Parathyroid adenoma (tissue), 2 donors: ENCODE measurements at regions not wholly inside any gene's neighbourhood (a gene's known extent, or its start where the extent isn't known, plus 50 kb on each side); places are given as distances from the start of the nearest gene placed in this dataset.

Experiments used
- H2AFZ ChIP-seq: fragments of 300-600 bp; sonication (generic); one replicate; pipeline ENCODE4 v1.7.0; 2017; ENCODE audit warnings: antibody characterized with exemption, mild to moderate bottlenecking
- H3K27ac ChIP-seq: fragments of 300-600 bp; sonication (generic); one replicate; pipeline ENCODE4 v1.7.0; 2017
- H3K27me3 ChIP-seq: fragments of 300-600 bp; sonication (generic); one replicate; pipeline ENCODE4 v1.7.0; 2017; ENCODE audit warnings: low read length; ENCODE audit not compliant: control insufficient read depth, insufficient read depth
- H3K36me3 ChIP-seq: fragments of 300-600 bp; sonication (generic); one replicate; pipeline ENCODE4 v1.7.0; 2017; ENCODE audit warnings: low read length; ENCODE audit not compliant: control insufficient read depth, insufficient read depth
- H3K4me1 ChIP-seq: fragments of 300-600 bp; sonication (generic); one replicate; pipeline ENCODE4 v1.7.0; 2017; ENCODE audit warnings: control low read depth
- H3K4me2 ChIP-seq: fragments of 300-600 bp; sonication (generic); one replicate; pipeline ENCODE4 v1.7.0; 2017; ENCODE audit warnings: low read length
- H3K4me3 ChIP-seq: fragments of 300-600 bp; sonication (generic); one replicate; pipeline ENCODE4 v1.7.0; 2017; ENCODE audit warnings: low read depth, low read length
- H3K79me2 ChIP-seq: fragments of 300-600 bp; sonication (generic); one replicate; pipeline ENCODE4 v1.7.0; 2017; ENCODE audit warnings: control low read depth
- H3K9ac ChIP-seq: fragments of 300-600 bp; sonication (generic); one replicate; pipeline ENCODE4 v1.7.0; 2017; ENCODE audit warnings: mild to moderate bottlenecking
- H3K9me3 ChIP-seq: fragments of 300-600 bp; sonication (generic); one replicate; pipeline ENCODE4 v1.7.0; 2017; ENCODE audit warnings: low read length; ENCODE audit not compliant: control insufficient read depth
- CTCF ChIP-seq: fragments of 300-600 bp; sonication (generic); IDR thresholded peaks from one replicate; pipeline ENCODE4 v1.7.0; 2017; ENCODE audit warnings: antibody characterized with exemption, mild to moderate bottlenecking
- donor health status: primary hyperparathyroidism.

DNA sequence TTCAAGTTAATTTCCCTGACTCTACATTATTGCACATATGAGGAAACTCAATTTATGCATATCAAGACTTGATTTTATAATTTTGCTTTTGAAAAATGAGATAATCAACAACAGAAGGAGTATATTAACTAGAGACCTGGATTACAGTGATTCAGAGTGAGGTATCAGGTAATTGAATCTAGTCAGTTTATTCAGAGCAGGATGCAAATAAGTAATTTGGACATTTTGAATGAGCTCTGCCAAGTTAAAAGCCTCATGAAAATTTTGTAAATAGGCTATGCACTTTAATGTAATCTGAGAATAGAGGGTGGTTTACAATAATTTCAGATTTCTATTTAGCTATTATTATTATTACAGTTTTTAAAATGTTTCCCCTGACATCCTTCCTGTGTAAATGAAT lies 203.7 kb upstream of the EMCN start:
- no peak overlapping the region for H3K27ac ChIP-seq
- TF ChIP-seq CTCF: no peak

GRCh38 chr4:100721077-100721476 lies 203.3 kb upstream of the EMCN start:
- H3K4me3 ChIP-seq: no peak overlapping the region
- no peaks in the 10 kb centered on the region for H3K27me3 ChIP-seq
- H3K36me3 ChIP-seq: no peaks in the 10 kb centered on the region
- no peak overlapping the region for H3K9ac ChIP-seq
- no peak overlapping the region for H3K27ac ChIP-seq
- no peak overlapping the region for H2AFZ ChIP-seq
- H3K9me3 ChIP-seq: no peaks in the 10 kb centered on the region
- H3K4me1 ChIP-seq: no peaks in the 10 kb centered on the region
- no peak for TF ChIP-seq CTCF
- H3K79me2 ChIP-seq: no peaks in the 10 kb centered on the region
- H3K4me2 ChIP-seq: no peak overlapping the region

More for the DNA sequence above, 203.7 kb upstream of the EMCN start:
- H3K36me3 ChIP-seq: no peaks in the 10 kb centered on the region
- H3K9me3 ChIP-seq: no peaks in the 10 kb centered on the region
- H3K4me2 ChIP-seq: no peak overlapping the region
- no peaks in the 10 kb centered on the region for H3K27me3 ChIP-seq
- no peak overlapping the region for H2AFZ ChIP-seq
- H3K4me3 ChIP-seq: no peak overlapping the region
- no peaks in the 10 kb centered on the region for H3K4me1 ChIP-seq
- H3K79me2 ChIP-seq: no peaks in the 10 kb centered on the region
- no peak overlapping the region for H3K9ac ChIP-seq

- H3K79me2 ChIP-seq: no peaks in the 10 kb centered on the region
- no peaks in the 10 kb centered on the region for H3K36me3 ChIP-seq
- H3K27ac ChIP-seq: no peak overlapping the region
- no peaks in the 10 kb centered on the region for H3K9me3 ChIP-seq
- TF ChIP-seq CTCF: no peak
- no peak overlapping the region for H3K4me3 ChIP-seq
- no peak overlapping the region for H3K4me2 ChIP-seq
- H3K9ac ChIP-seq: no peak overlapping the region
- H2AFZ ChIP-seq: no peak overlapping the region
- no peaks in the 10 kb centered on the region for H3K27me3 ChIP-seq
- no peaks in the 10 kb centered on the region for H3K4me1 ChIP-seq
Observed at GRCh38 chr4:100716416-100716815, 198.6 kb upstream of the EMCN start.

DNA sequence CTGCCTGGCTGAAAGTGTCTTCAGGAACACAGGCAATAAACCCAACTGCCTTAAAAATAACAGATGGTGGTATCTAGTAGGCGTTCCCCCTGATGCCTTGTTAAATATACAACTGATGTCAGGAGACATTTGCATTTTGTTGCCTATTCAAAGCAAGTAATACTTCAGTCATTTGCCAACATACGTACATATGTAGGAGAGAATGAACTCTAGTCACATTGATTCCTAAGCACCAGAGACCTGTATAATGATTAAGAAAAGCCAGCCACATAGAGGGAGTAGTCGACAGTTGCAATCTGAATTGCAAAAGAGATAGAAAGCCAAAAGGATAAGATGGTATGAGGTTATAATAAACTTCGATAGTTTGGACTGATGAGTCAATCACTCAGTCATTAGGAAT lies 191.0 kb upstream of the EMCN start:
- Histone ChIP-seq H3K27ac (no peak overlapping the region), H3K9ac (no peak overlapping the region), H3K27me3 (no peaks in the 10 kb centered on the region), H3K4me3 (no peak overlapping the region), H3K36me3 (no peaks in the 10 kb centered on the region), H3K4me1 (no peaks in the 10 kb centered on the region), H3K79me2 (no peaks in the 10 kb centered on the region), H3K9me3 (no peaks in the 10 kb centered on the region), H3K4me2 (no peak overlapping the region), H2AFZ (no peak overlapping the region)
- no peak for TF ChIP-seq CTCF

DNA sequence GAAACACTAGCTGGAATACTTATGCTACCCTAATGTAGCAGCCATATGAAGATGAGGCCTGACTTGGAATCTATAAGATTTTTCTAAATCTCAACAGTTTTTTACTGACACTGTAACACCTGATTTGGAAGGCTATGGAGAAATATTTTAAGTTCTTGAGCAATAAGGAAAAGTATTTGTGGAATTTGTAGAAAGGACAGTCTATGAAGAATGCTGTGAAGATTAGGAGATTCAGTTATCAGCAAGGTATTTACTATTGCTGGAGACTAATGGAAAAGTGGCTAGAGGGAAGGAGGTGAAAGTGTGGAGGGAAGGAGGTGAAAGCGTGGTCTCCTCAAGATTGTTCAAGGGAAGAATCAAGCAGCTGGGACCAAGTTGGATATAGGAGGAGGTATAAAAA lies 190.0 kb upstream of the EMCN start:
- Histone ChIP-seq H3K9me3 (no peaks in the 10 kb centered on the region), H3K27ac (no peak overlapping the region), H3K27me3 (no peaks in the 10 kb centered on the region), H3K9ac (no peak overlapping the region), H3K4me2 (no peak overlapping the region), H3K4me3 (no peak overlapping the region), H3K36me3 (no peaks in the 10 kb centered on the region), H3K79me2 (no peaks in the 10 kb centered on the region), H3K4me1 (no peaks in the 10 kb centered on the region), H2AFZ (no peak overlapping the region)
- no peak for TF ChIP-seq CTCF
